OCI-LY3 (cell line): ENCODE measurements at regions not wholly inside any gene's neighbourhood (a gene's known extent, or its start where the extent isn't known, plus 50 kb on each side); places are given as distances from the start of the nearest gene placed in this dataset.

Source experiments
- CTCF ChIP-seq: fragments of 200-600, 300-600 bp; sonication (generic); IDR thresholded peaks from 2 replicates; pipeline ENCODE4 v1.5.1; 2014; ENCODE audit warnings: antibody characterized with exemption, low read length, low read depth
- EZH2phosphoT487 ChIP-seq: fragments of 200-600 bp; shearing (Covaris generic); IDR thresholded peaks from 2 replicates; pipeline ENCODE4 v1.6.1; 2018; ENCODE audit warnings: antibody characterized with exemption, mixed run types, low read depth

- TF ChIP-seq CTCF, result no peak
- no peak for TF ChIP-seq EZH2phosphoT487
Observed at GRCh38 chr10:30728766-30729165, 99.2 kb upstream of the LYZL2 start.
